8988T (cell line): ENCODE measurements at regions not wholly inside any gene's neighbourhood (a gene's known extent, or its start where the extent isn't known, plus 50 kb on each side); places are given as distances from the start of the nearest gene placed in this dataset.

ENCODE experiments used
- DNase-seq: peaks from one replicate; pipeline ENCODE4 v3.0.0; 2011

DNA sequence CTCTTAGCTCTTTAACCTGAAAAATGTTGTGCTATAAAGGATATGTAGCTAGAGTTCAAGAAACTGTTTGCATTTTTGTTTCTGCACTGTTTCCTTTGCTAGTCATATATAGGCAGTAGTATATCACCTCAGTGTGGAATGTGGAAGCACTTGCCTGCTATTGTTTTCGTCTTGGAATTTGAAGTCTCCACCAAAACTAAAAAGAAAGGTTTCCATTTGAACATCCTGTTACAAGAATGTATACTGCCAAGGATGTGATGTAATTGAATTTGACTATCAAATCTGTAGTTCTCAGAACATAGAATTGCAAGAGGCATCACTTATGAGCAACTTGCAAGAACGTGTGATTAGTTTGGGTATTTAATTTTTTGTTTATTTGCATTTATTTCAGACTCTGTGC, 51.1 kb upstream of the MEOX2 start:
- DNase-seq: no peak
